Daoy (cell line): ENCODE measurements at regions not wholly inside any gene's neighbourhood (a gene's known extent, or its start where the extent isn't known, plus 50 kb on each side); places are given as distances from the start of the nearest gene placed in this dataset.

Source experiments
- DNase-seq: peaks from one replicate; pipeline ENCODE4 v3.0.0-alpha.2; 2015; ENCODE audit warnings: low read depth

DNA sequence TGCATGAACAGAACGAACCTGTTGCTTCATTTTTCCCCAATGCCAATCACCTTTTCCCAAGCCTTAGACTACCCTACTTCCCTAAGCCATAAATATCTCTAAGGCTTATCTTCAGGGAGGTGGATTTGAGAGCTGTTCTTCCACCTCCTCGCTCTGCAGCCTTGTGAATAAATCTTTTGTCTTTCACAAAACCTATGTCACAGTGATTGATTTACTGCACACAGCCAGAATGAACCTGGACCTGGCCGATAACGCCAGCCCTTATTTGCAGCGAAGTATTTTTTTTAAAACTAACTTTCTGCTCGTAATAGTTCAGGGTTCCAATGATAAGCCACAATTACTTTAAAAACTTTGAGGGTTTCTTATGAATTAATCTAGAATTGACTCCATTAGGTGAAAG is 632.6 kb downstream of the PTPRU start:
- no peak for DNase-seq

DNA sequence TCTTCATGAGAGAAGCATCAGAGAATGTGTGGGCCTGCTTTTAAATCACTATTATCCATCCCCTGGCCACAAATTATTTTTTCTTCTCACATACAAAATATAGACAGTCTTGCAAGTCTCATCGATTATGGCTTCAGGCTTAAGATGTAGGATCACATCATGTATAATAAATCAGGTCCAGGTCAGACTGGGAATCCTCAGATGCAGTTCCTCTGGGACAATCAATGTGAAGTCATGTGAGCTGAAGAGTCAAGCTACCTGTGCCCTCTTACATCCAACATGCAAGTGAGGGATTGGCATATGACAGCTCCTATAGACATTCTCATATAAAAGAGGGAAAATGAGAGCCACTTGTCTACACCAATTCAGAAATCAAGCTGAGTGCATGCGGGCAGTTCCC is 631.8 kb downstream of the PTPRU start:
- DNase-seq = no peak

DNA sequence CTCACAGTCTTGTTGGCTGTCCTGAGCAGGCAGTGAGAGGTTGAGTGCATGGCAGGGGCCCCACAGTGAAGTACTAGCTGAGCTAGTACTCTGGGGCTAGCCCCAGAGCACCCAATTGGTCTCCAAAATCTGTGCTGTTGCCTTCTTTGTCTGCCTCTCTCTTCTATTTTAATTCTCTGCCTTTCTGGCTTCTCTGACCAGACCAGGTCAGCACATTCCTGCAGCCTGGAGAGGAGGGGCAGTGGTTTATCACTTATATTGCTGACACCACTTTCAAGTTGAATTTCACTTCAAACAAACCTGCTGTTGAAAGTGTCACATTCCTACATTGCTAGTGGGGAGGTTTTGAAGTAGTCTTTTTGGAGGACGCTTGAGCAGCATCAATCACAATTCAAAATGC is 628.7 kb downstream of the PTPRU start:
- no peak for DNase-seq

DNA sequence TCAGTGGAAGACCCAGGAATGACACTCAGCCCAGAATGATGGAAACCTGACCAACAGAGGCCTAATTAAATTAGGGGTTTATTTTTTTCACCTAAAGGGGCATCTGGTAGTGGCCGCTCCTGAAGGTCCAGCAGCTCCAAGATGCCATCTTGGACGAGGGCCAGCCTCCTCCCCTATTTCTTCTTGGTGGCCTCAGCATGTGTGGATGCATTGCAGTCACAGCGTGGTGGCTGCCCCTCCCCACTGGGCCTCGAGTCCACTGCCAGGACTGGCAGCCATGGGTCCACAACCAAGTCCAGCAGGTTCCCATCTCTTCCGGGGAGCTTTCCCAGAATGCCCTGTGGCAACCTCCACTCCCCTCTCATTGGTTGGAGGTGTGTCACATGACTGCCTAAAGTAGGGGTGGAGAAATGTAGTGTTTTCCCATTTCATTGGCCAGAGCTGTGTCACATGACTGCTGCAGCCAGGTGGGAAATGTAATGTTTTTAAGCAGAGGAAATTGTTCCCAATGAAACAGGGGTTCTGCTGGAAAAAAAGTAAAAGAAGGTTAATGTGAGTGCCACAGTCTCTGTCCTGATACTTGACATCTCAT is 628.2 kb downstream of the PTPRU start:
- DNase-seq = no peak

DNA sequence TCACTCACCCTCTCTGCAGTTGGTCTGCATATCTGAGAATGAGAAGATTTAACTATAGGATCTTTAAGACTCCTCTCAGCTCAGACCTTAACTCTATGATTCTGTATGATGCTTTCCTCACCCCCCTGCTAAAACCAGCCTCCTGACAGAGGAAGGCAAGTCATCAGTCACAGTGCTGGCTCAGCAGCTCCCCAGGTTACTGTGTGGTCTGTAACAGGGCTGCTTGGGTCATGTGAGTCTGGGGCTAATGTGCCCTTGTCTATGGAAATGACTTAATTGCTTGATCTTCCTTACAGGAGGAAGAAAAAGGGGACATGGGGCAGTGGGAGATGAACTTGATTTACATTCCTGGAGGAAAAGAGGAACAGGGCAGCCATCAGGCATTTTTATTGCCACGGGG is 625.6 kb downstream of the PTPRU start:
- DNase-seq = no peak

DNA sequence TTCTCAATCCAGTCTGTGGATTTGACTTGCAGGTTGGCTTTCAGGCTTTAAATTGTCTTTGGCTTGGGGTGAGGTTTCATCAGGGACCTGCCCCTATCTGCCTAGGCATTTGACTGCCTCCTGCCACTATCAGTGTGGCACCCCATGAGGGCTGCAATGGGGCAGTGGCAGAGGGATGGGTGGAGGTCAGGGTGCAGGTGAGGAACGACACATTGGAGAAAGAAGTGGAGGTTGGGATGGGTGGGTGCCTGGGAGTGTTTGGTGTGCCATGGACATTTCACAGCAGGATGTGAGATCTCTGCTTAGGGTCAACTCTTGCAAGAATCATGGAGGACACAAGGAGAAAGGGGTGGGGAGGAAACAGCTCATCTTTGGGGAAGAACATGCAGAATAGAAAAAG is 625.1 kb downstream of the PTPRU start:
- no peak for DNase-seq

DNA sequence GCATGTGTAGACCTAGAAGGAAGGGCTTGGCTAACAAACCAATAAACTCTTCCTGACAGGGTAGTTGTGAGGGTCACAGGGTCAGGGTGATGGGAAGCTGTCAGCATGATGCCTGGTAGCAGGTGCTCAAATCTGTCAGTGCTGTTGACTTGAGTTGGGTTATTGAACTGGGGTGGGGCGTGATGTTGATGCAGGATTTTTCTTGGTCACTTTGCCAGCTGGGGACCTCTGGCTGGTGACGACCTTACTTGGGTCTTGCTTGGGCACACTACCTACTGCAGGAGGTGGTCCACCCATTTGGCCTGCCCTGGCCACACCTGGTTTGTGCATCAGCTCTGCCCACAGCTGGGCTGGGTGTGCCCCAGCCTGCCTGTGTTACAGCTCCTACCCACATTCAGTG is 624.4 kb downstream of the PTPRU start:
- DNase-seq = no peak

DNA sequence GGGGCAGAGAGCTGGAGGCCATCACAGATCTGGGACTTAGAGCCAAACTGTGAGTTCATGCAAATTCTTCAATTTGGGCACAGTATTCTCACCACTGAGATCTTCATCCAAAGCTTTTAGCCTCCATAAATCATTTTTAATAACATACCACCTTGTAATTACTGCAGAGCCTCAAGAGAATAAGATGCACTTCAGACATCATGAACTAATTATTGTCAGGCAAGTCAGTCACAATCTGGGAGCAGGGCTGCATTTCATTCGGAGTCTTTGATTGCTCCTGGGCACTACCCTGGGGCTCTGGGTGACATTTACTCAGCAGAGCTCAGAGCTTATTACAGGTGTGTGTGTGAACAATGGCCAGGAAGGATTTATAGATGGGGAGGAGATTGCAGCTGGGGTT is 623.7 kb downstream of the PTPRU start:
- DNase-seq = no peak

DNA sequence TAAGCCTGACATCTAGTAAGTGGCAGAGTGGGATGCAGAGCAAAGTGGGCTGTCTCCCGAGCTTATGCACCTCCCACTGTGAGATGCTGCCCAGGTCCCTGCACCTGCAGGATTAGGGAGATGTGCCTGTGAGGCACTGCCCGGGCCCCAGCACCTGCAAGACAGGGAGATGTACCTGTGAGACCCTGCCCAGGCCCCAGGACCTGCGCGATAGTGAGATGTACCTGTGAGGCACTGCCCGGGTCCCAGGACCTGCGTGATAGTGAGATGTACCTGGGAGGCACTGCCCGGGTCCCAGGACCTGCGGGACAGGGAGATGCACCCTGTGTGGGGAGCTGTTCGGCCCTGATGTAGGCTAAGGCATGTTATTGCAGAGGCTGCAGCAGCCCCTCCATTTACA is 622.8 kb downstream of the PTPRU start:
- DNase-seq = no peak

DNA sequence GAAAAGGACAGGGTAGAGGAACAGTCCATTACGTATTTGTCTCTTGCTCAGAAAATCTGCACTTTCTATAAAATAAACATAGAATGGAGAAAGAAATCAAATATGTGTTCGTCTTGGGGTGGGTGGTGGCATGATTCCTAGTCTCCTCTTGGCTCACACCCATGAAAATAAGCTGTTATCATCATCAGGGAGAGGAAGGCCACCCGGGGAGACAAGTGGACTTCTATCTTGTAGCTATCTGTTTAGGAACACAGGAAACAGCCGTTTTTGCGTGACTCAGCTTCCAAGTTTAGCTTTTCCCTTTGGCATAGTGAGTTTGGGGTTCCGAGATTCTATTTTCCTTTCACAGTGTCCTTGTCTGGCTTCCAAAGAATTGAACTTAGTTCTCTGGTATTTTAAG is 622.3 kb downstream of the PTPRU start:
- DNase-seq = peak; percentile 46

DNA sequence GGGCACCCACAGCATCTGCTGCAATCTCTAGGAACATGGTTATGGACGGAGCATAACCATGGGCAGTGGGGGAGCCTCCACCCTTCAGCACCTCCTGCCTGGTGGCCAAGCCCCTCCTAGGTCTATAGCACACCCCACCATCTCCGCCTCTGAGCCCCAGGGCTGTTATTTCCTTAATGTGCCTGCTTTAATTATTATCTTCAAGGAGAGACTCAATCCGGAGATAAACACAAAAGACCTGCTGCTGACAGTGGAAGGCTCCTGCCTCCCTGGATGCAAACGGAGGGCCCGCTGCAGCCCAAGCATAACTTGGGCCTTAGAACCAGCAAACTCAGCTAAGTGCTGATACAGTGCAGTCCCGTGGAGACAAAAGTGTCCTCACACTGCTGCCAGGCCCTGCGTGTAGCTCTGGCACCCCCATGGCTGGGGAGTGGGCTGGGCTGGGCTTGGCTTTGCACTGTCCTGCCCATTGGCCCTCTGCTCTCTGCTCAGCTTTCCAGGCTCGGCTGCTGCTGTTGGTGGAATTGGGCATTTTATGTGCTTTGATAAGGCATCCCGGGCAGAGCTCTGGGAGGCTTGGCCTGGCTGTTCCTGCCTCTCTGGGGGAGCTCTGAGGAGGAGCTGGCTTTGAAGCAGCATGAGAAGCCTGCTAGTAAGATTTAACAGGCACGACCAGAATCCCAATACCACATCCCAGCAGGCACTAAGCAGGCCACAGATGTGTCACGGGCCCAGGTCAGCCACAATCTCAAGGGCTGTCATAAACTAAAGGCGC is 620.2 kb downstream of the PTPRU start:
- peak; percentile 49 for DNase-seq

DNA sequence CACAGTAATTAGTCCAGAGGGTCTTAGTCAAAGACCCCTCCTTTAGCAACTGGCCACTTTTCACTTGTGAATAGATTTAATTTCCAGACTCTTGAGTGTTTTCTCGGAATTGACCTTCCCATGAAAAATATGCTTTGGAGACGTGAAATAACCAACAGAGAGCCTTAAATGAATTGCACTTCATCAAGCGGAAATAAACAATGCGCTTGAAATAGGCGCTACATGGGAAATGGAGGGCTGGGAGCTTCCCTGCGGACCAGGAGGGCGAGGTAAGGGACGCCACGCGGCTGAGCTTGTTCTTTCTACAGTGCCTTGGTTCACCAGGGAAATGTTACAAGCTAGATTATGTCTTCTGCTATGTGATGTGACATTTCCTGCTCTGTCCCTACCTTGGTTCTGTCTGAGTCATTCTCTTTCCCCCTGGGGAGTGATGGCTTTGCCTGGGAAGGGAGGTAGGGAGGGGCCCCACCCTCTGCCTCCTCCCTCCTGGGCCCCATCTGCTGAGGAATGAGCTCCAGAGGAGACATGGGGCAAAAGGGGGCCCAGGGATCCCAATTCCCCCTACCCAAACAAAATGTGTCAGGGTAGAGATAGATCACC is 619.3 kb downstream of the PTPRU start:
- peak; percentile 45 for DNase-seq

DNA sequence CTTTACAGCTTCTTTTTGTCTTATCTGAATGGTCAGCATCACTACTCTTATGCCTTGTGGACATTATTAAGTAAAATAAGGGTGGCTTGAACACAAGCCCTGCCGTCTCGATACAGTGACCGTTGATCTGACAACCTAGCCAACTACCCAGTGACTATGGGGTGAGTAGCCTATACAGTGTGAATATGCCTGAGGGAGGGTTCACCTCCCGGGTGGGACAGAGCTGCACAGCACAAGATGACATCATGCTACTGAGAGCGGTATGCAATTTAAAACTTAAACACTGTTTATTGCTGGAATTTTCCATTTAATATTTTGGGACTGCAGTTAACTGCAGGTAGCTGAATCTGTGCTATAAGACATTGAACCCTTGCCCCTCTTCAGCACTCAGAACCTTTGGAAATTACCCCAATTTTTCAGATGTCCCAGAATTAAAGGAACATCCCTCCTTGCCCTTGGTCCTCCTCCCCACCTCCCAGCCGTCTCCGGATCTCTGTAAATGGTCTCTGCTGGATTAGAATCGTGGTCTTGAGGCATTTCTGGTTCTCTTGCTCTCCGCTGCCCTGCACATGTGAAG is 618.5 kb downstream of the PTPRU start:
- peak; percentile 44 for DNase-seq

DNA sequence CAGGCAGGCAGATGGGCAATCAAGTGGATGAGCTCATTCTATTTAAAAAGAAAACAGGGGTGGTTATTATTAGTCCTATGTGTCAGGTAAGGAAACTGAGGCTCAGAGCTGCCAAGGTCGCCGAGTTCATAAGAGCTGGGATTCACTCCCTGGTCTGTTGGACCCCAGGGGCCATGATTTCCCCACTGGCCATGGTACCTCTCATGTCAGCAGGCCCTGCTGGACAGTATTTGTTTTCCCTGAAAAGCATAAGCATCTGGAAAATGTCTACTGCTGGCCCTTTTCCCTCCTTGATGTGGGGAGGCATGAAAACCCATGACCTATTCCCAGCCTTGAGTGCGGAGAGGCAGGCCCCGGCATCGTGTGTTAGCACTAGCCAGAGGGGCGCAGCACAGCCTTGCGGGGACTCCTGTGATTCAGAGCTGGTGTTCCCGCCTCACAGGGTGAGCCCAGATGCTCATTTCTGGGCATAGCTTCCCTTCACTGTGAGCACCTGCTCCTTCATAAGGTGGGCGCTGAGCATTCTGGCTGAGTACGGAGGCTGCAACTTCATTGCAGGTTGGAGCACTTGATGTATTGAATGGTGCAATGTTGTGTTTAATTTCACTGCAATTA is 617.5 kb downstream of the PTPRU start:
- DNase-seq = no peak

DNA sequence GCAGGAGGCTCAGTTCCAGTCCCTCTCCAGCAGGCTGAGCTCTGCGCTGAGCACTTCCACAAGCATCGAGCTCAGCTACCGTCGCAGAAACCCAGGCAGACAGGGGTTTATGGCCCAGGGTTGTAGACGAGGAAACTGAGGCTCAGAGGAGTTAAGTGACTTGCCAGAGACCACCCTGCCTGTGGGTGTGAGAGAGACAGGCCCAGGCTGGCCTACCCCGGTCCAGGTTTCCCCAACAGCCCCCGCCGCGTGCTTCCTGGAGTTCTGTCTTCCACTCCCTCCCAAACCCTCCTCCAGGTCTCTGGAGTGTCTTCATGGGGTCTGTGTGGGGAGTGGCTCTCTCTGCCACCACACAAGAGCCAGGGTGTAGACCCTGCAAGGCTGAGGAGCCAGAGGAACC is 615.9 kb downstream of the PTPRU start:
- DNase-seq = no peak

DNA sequence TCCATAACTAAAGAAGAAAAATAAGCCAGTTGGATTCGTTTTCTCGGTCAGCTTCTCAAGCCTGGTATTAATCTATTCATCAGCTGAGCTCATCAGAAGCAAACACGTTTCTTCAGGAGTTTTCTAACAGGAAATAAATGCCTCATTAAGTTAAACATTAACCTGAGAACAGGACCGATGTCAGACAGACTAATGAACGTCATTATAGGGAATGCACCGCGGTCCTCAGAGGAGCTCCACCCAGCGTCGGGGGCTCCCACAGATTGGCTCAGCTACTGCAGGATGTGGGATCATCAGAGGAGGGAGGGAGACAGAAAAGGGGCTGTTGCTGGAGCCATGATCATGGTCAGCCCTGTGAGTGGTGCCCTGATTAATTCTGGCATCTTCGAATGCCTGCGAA is 615.4 kb downstream of the PTPRU start:
- DNase-seq = no peak

DNA sequence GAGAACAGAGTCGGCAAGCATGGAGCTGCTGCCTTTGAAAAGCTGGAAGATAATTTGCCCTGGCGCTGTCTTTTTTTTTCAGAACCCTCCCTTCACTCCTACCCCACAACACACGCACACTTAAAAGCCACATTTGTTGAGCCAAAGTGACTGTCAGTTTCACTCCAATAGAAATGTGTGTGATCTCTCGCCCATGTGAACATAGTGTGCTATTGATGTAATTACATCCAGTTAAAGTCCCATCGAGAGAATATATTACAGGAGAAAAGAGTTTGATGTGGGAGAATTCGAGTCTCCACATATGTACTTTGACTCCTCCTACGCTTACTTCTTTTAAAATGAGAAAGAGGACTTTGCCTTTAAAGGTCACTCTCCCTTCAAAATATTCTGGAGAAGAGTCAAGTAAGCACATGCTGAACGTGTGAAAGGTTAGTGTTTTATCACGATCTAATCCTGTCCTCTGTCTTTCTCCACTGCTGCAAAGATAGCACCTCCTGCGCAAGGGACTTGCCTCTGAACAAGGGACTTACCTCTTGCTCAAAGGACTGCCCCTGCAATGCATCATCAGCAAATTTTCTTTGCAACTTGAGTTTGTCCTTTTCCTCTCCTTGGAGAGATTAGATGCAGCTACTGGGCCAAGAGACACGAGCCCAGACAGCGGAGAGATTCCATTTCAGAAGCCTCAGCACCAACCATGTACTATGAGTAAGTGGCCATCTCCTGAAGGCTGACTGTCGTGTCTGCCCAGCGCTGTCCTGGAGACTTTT is 613.9 kb downstream of the PTPRU start:
- DNase-seq = no peak

DNA sequence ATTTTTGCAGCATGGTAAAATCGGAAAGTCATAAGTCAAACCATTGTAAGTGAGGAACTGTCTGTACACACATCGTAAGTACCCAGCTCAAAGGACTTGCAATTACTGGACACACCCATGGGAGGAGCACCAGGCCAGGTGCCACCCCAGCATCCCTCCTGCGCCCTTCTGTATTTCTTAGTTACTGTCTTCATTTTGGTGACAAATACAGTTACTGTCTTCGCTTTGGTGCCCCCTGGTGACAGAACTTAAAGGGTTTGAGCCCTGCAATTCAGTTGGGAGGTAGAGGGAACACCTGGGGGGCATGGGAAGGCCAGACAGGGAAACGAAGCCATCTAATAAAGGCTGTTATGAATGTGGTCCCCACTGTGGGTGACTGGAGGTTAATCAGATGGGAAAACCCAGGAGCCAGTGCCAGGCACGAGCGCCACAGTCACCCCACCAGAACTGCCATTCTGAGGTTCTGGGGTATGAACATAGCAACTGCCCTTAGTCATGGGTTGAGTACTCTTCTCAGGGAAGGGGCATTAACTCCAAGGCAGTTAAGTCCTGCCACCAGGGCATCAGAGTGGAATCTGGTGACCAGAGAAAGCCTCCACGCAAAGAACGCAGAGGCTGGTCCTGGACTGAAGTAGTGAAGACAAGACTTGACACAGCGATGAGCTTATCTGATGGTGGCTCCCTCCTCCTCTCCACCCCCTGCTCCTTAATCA is 612.9 kb downstream of the PTPRU start:
- DNase-seq = peak; percentile 36

DNA sequence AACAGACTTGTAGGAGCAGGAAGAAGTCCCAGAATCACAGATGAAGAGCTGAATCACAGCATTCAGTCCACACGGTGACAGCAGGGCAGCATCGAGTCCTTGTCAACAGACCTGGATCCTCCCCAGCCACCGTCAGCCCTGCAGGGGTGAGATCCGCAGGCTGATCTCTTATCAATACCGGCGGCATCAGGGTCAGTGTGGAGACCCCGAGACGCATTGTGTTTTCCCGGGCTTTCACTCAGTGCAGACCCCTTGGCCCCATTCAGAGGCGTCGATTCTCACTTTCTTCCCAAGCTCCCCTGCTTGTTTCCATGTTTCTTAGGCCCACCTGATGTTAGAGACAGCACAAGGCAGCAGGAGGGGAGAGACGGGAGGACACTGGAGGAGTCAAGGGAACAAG is 609.6 kb downstream of the PTPRU start:
- no peak for DNase-seq

DNA sequence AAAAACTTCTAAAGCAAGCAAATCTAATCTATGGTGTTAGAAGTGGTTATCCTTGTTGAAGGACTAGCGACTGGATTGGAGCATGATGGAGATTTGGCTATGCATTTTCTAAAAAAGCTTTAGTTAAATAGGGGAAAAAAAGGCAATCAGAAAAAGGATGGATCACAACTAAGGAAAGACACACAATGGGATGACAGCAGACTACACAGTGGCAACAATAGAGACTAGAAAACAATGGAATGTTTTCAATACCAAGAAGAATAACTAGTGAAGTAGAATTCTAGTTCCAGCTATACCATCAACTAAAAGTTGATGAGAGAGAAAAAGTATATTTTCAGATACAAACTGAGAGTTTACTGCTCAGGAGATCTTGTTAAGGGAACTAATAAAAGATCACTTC is 605.8 kb downstream of the PTPRU start:
- DNase-seq = no peak

DNA sequence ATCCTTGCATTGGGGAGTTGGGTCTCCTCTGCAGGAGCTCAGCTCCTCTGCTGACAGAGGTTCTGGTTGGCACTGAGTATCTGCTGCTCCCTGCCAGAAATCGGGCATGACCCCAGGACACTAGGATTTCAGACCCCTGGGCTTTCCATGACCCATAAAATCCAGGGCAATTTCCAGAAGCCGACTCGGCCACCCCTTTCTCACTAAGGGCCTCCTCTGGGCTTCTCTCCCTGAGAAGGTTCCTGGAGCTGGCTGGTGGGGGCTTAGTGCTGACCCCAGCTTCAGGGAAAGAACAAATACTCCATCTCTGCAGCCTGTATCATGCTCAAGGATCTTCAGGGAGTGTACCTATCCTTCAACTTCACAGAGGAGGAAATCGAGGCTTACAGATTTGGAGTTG is 603.4 kb downstream of the PTPRU start:
- no peak for DNase-seq
